Esophagus muscularis mucosa (tissue), 4 donors: ENCODE measurements at regions not wholly inside any gene's neighbourhood (a gene's known extent, or its start where the extent isn't known, plus 50 kb on each side); places are given as distances from the start of the nearest gene placed in this dataset.

Experiments
- DNase-seq: peaks from one replicate; pipeline ENCODE4 v3.0.0-alpha.2; 2017; ENCODE audit errors: extremely low spot score
- H3K27ac ChIP-seq, 4 donors: fragments of 200-600 bp; sonication (generic); replicated peaks in 1 of 4; 1 replicate in 3 of 4; 2 replicates in 1 of 4; pipeline ENCODE4 v1.5.1; 2016 to 2019; ENCODE audit warnings: mild to moderate bottlenecking in 1 of 4
- H3K27me3 ChIP-seq, 4 donors: fragments of 200-600 bp; sonication (generic); one replicate each; pipeline versions ENCODE4 v1.5.1 to v1.6.0; 2016 to 2019
- H3K36me3 ChIP-seq, 4 donors: fragments of 200-600 bp; sonication (generic); one replicate each; pipeline ENCODE4 v1.5.1; 2016 to 2019
- H3K4me1 ChIP-seq, 4 donors: fragments of 200-600 bp; sonication (generic); one replicate each; pipeline ENCODE4 v1.5.1; 2016 to 2019
- H3K4me3 ChIP-seq, 4 donors: fragments of 200-600 bp; sonication (generic); 1 replicate in 2 of 4; 2 replicates in 2 of 4; pipeline ENCODE4 v1.5.1; 2016 to 2019; ENCODE audit warnings: mild to moderate bottlenecking in 4 of 4, moderate library complexity in 1 of 4
- H3K9me3 ChIP-seq, 4 donors: fragments of 200-600 bp; sonication (generic); 1 replicate in 3 of 4; 2 replicates in 1 of 4; pipeline ENCODE4 v1.5.1; 2016 to 2019
- EP300 ChIP-seq: sonication (generic); formaldehyde crosslinking; IDR thresholded peaks from one replicate; pipeline ENCODE4 v1.6.1; 2017; ENCODE audit warnings: antibody characterized with exemption
- POLR2A ChIP-seq: fragments of 450-650 bp; IDR thresholded peaks from one replicate; pipeline ENCODE4 v1.6.1; 2017; ENCODE audit warnings: antibody characterized with exemption, moderate library complexity, mild to moderate bottlenecking, low read depth
- POLR2AphosphoS5 ChIP-seq, 2 donors: sonication (generic); formaldehyde crosslinking; IDR thresholded peaks; one replicate each; pipeline ENCODE4 v1.6.1; 2017; ENCODE audit warnings: antibody characterized with exemption in 2 of 2
- WGBS: methylation state at CpG from one replicate; pipeline ENCODE4 v1.1.5; 2018; 5-methylcytosine and 5-hydroxymethylcytosine counted together
- intact Hi-C: fragments of 100-400 bp; cut with DNase I; formaldehyde crosslinking; loops from one replicate; pipeline ENCODE4 v1.15.1; 2023
- TF ChIP-seq, protein P1 (sequence below), 3 experiments: fragments of 200-600 bp in 2 of 3; fragments of 450-650 bp in 1 of 3; sonication (generic) in 2 of 3; IDR thresholded peaks; one replicate each; pipeline ENCODE4 v1.5.1; 2017 to 2019; ENCODE audit warnings: antibody characterized with exemption in 3 of 3, mild to moderate bottlenecking in 2 of 3, moderate library complexity in 1 of 3

GRCh38 chr4:173682609-173683008, 152.6 kb upstream of the HAND2 start:
- Histone ChIP-seq H3K36me3 (no peaks in the 10 kb centered on the region), H3K4me1 (peaks cover 11 to 22% (median 20%) of the 10 kb centered on the region in 4 donors), H3K27ac (no peak overlapping the region), H3K27me3 (no peaks in the 10 kb centered on the region), H3K9me3 (no peaks in the 10 kb centered on the region), H3K4me3 (no peak overlapping the region)
- 57% methylated on average over 2 of the region's 2 CpGs for WGBS
- DNase-seq = no peak
- intact Hi-C loops = no loop called here
- no peak for TF ChIP-seq EP300
- TF ChIP-seq, protein P1, sequence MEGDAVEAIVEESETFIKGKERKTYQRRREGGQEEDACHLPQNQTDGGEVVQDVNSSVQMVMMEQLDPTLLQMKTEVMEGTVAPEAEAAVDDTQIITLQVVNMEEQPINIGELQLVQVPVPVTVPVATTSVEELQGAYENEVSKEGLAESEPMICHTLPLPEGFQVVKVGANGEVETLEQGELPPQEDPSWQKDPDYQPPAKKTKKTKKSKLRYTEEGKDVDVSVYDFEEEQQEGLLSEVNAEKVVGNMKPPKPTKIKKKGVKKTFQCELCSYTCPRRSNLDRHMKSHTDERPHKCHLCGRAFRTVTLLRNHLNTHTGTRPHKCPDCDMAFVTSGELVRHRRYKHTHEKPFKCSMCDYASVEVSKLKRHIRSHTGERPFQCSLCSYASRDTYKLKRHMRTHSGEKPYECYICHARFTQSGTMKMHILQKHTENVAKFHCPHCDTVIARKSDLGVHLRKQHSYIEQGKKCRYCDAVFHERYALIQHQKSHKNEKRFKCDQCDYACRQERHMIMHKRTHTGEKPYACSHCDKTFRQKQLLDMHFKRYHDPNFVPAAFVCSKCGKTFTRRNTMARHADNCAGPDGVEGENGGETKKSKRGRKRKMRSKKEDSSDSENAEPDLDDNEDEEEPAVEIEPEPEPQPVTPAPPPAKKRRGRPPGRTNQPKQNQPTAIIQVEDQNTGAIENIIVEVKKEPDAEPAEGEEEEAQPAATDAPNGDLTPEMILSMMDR (IDR thresholded peaks at IDR 0.05) = no peak
- no peak for TF ChIP-seq POLR2A
- no peak for TF ChIP-seq POLR2AphosphoS5 (IDR thresholded peaks at IDR 0.05)

DNA sequence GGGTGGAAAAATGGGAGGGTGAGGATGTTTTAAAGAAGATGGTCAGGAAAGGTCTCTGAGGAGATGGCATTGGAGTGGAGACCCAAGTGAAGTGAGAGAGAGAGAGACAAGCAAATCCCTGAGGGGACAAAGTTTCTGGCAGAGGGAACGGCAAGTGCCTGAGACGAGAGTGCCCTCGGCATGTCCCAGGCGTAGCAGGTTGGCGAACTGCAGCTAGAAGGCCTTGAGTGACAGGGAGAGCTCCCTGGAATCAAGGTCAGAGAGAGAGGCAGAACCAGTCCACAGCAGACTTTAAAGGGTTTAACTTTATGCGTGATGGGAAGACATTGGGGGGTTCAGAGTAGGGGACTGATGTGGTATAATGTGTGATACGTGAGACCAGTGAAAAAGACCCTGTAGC, 150.2 kb upstream of the HAND2 start:
- TF ChIP-seq EP300 = no peak
- no peak for DNase-seq
- H3K4me1 ChIP-seq = peaks cover 4 to 15% (median 13%) of the 10 kb centered on the region in 4 donors
- 83% methylated on average over 7 of the region's 7 CpGs for WGBS
- intact Hi-C loops = no loop called here
- no peaks in the 10 kb centered on the region for H3K27me3 ChIP-seq
- no peaks in the 10 kb centered on the region for H3K9me3 ChIP-seq
- H3K27ac ChIP-seq = no peak overlapping the region
- no peak overlapping the region for H3K4me3 ChIP-seq
- no peaks in the 10 kb centered on the region for H3K36me3 ChIP-seq

DNA sequence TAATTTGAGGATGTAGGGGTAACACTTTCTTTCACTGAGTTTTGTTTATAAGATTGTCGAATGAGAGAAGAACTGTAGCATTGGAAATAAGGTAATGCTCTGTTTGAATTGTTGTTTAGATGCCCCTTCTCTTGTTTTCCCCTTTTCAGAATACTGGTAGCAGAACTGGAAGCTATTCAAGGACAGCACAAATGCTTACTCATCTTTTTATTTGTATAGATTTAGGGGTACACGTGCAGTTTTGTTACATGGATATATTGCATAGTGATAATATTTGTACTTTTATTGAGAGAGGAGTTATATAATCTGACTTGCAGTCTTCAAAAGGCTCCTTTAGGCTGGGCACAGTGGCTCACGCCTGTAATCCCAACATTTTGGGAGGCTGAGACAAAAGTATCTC, 145.4 kb upstream of the HAND2 start:
- intact Hi-C loops = no loop called here
- no peak overlapping the region for H3K4me3 ChIP-seq
- H3K27me3 ChIP-seq = no peaks in the 10 kb centered on the region
- DNase-seq = no peak
- no peaks in the 10 kb centered on the region for H3K36me3 ChIP-seq
- H3K4me1 ChIP-seq = no peaks in the 10 kb centered on the region
- no peaks in the 10 kb centered on the region for H3K9me3 ChIP-seq
- no peak overlapping the region for H3K27ac ChIP-seq
- 72% methylated on average over 3 of the region's 3 CpGs for WGBS
- TF ChIP-seq POLR2A (no peak), EP300 (no peak), POLR2AphosphoS5 (IDR thresholded peaks at IDR 0.05) (no peak)
- TF ChIP-seq, protein P1 (IDR thresholded peaks at IDR 0.05) = no peak

DNA sequence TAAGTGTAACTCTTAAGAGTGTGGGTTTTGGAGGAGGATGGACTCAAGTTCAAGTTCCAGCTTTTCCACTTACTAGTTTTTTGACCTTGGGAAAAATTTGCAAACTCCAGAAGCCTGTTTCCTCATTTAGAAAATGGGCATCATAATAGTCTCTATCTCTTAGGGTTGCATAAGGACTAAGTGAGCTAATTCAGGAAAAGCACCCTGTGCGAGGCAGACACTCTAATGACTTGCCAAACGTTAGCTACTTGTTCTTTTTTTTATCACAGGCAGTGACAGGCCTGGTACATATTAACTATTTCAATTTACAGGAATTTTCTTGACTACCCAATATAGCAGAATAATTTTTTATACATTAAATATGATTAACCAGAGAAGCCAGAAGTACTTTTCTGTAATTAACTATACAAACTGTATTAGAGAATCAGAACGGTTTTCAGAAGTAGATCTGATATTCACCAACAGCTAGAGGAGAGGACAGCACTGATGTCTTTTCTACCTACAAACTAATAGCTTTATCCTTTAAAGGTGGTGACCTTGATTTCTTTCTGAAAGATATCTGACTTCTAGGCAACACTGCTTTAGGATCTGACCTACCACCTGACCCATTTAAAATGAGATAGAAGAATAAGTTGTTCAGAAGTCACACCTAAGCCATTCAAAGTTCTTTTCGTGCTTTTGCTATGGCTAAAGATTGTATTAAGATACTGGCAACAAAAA, 139.6 kb upstream of the HAND2 start:
- DNase-seq = no peak
- 71% methylated on average over 4 of the region's 4 CpGs for WGBS
- no peaks in the 10 kb centered on the region for H3K4me1 ChIP-seq
- H3K9me3 ChIP-seq = no peaks in the 10 kb centered on the region
- intact Hi-C loops = no loop called here
- no peak overlapping the region for H3K4me3 ChIP-seq
- TF ChIP-seq POLR2A (no peak), POLR2AphosphoS5 (IDR thresholded peaks at IDR 0.05) (no peak), EP300 (no peak)
- TF ChIP-seq, protein P1 (IDR thresholded peaks at IDR 0.05) = no peak
- H3K36me3 ChIP-seq = no peaks in the 10 kb centered on the region
- no peaks in the 10 kb centered on the region for H3K27me3 ChIP-seq
- H3K27ac ChIP-seq = no peak overlapping the region

GRCh38 chr4:173661001-173661400, 131.0 kb upstream of the HAND2 start:
- no peaks in the 10 kb centered on the region for H3K36me3 ChIP-seq
- intact Hi-C loops = no loop called here
- H3K4me3 ChIP-seq = no peak overlapping the region
- no peak overlapping the region for H3K27ac ChIP-seq
- H3K4me1 ChIP-seq = no peaks in the 10 kb centered on the region
- TF ChIP-seq, protein P1 (IDR thresholded peaks at IDR 0.05) = no peak
- TF ChIP-seq POLR2AphosphoS5 (IDR thresholded peaks at IDR 0.05) (no peak), POLR2A (no peak), EP300 (no peak)
- DNase-seq = no peak
- no peaks in the 10 kb centered on the region for H3K9me3 ChIP-seq
- H3K27me3 ChIP-seq = no peaks in the 10 kb centered on the region
